DMS153 (cell line): ENCODE measurements at regions not wholly inside any gene's neighbourhood (a gene's known extent, or its start where the extent isn't known, plus 50 kb on each side); places are given as distances from the start of the nearest gene placed in this dataset.

Experiments used
- DNase-seq: peaks from one replicate; lab custom pipeline; 2025; lab: John Stamatoyannopoulos, UW

- DNase-seq: no peak
Measured at GRCh38 chr14:61627612-61628011, 67.7 kb upstream of the HIF1A start.

GRCh38 chr14:61628016-61628725 is 67.1 kb upstream of the HIF1A start:
- DNase-seq: no peak

- no peak for DNase-seq
Measured at GRCh38 chr14:61630399-61631044, 64.8 kb upstream of the HIF1A start.

- DNase-seq: peak; percentile 82
Measured at GRCh38 chr14:61631045-61631687, 64.1 kb upstream of the HIF1A start.

- DNase-seq: no peak
Measured at GRCh38 chr14:61632401-61632800, 62.9 kb upstream of the HIF1A start.

- DNase-seq: no peak
Measured at GRCh38 chr14:61632807-61633206, 62.5 kb upstream of the HIF1A start.

- no peak for DNase-seq
Measured at GRCh38 chr14:61636291-61636690, 59.0 kb upstream of the HIF1A start.

GRCh38 chr14:61636779-61637178 is 58.5 kb upstream of the HIF1A start:
- DNase-seq: no peak

- DNase-seq: no peak
Measured at GRCh38 chr14:61638595-61639387, 56.5 kb upstream of the HIF1A start.

GRCh38 chr14:61640158-61641136 is 54.9 kb upstream of the HIF1A start:
- DNase-seq: no peak

GRCh38 chr14:61641914-61642613 is 53.2 kb upstream of the HIF1A start:
- DNase-seq: no peak

GRCh38 chr14:61642614-61642982 is 52.7 kb upstream of the HIF1A start:
- no peak for DNase-seq

GRCh38 chr14:61643555-61643954 is 51.8 kb upstream of the HIF1A start:
- no peak for DNase-seq

- DNase-seq: no peak
Measured at GRCh38 chr14:61644175-61644574, 51.1 kb upstream of the HIF1A start.

GRCh38 chr14:61644834-61645233 is 50.5 kb upstream of the HIF1A start:
- DNase-seq: peak; percentile 44

- DNase-seq: no peak
Measured at GRCh38 chr14:61645247-61645646, 50.1 kb upstream of the HIF1A start.
